ENCODE measurements at regions not wholly inside any gene's neighbourhood (a gene's known extent, or its start where the extent isn't known, plus 50 kb on each side); places are given as distances from the start of the nearest gene placed in this dataset.

- no peaks in the 10 kb centered on the region for H3F3A ChIP-seq (ENCODE audit: insufficient read depth, low read length)
- no peaks in the 10 kb centered on the region for H4K20me1 ChIP-seq (ENCODE audit: insufficient read depth, low read length)
- H3K9me3 ChIP-seq (ENCODE audit: low read length): no peaks in the 10 kb centered on the region
- no peak overlapping the region for H3K27ac ChIP-seq (ENCODE audit: low read depth, low read length, poor library complexity, severe bottlenecking)
- TF ChIP-seq, protein P1, sequence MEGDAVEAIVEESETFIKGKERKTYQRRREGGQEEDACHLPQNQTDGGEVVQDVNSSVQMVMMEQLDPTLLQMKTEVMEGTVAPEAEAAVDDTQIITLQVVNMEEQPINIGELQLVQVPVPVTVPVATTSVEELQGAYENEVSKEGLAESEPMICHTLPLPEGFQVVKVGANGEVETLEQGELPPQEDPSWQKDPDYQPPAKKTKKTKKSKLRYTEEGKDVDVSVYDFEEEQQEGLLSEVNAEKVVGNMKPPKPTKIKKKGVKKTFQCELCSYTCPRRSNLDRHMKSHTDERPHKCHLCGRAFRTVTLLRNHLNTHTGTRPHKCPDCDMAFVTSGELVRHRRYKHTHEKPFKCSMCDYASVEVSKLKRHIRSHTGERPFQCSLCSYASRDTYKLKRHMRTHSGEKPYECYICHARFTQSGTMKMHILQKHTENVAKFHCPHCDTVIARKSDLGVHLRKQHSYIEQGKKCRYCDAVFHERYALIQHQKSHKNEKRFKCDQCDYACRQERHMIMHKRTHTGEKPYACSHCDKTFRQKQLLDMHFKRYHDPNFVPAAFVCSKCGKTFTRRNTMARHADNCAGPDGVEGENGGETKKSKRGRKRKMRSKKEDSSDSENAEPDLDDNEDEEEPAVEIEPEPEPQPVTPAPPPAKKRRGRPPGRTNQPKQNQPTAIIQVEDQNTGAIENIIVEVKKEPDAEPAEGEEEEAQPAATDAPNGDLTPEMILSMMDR (IDR thresholded peaks at IDR 0.05; ENCODE audit: low read length): no peak
- TF ChIP-seq EZH2 (IDR thresholded peaks at IDR 0.05; ENCODE audit: borderline replicate concordance, low read length): no peak
- no peaks in the 10 kb centered on the region for H3K4me1 ChIP-seq (ENCODE audit: insufficient read depth, low read length, severe bottlenecking)
- no peaks in the 10 kb centered on the region for H3K36me3 ChIP-seq (ENCODE audit: insufficient read depth, low read length)
- peaks cover 4% of the 10 kb centered on the region; the same call in 1 of the 2 replicates for H3K27me3 ChIP-seq (ENCODE audit: insufficient read depth, low read length)
- H3K79me2 ChIP-seq (ENCODE audit: insufficient read depth, low read length): no peaks in the 10 kb centered on the region
- no peaks in the 10 kb centered on the region for H3K9me2 ChIP-seq (ENCODE audit: low read depth, low read length)
- no peak overlapping the region for H3K4me2 ChIP-seq (ENCODE audit: low read length)
- no peak overlapping the region for H3K4me3 ChIP-seq (ENCODE audit: low read depth, low read length, poor library complexity, severe bottlenecking)
- H2AFZ ChIP-seq (ENCODE audit: low read length): no peak overlapping the region
- no peak overlapping the region for H3K9ac ChIP-seq (ENCODE audit: low read length)
Observed at GRCh38 chr10:78545756-78546155, 512.1 kb downstream of the RPS24 start.

- Histone ChIP-seq H3K9me3 (ENCODE audit: low read length) (no peaks in the 10 kb centered on the region), H2AFZ (ENCODE audit: low read length) (no peak overlapping the region), H3K4me1 (ENCODE audit: insufficient read depth, low read length, severe bottlenecking) (no peaks in the 10 kb centered on the region), H4K20me1 (ENCODE audit: insufficient read depth, low read length) (no peaks in the 10 kb centered on the region), H3F3A (ENCODE audit: insufficient read depth, low read length) (no peaks in the 10 kb centered on the region), H3K4me3 (ENCODE audit: low read depth, low read length, poor library complexity, severe bottlenecking) (no peak overlapping the region), H3K27ac (ENCODE audit: low read depth, low read length, poor library complexity, severe bottlenecking) (no peak overlapping the region), H3K36me3 (ENCODE audit: insufficient read depth, low read length) (no peaks in the 10 kb centered on the region), H3K9me2 (ENCODE audit: low read depth, low read length) (no peaks in the 10 kb centered on the region), H3K9ac (ENCODE audit: low read length) (no peak overlapping the region), H3K79me2 (ENCODE audit: insufficient read depth, low read length) (no peaks in the 10 kb centered on the region), H3K4me2 (ENCODE audit: low read length) (no peak overlapping the region), H3K27me3 (ENCODE audit: insufficient read depth, low read length) (peaks cover 4% of the 10 kb centered on the region; the same call in 1 of the 2 replicates)
- no peak for TF ChIP-seq EZH2 (IDR thresholded peaks at IDR 0.05; ENCODE audit: borderline replicate concordance, low read length)
- TF ChIP-seq, protein P1 (IDR thresholded peaks at IDR 0.05; ENCODE audit: low read length): no peak
Observed at GRCh38 chr10:78547397-78547796, 513.7 kb downstream of the RPS24 start.

DNA sequence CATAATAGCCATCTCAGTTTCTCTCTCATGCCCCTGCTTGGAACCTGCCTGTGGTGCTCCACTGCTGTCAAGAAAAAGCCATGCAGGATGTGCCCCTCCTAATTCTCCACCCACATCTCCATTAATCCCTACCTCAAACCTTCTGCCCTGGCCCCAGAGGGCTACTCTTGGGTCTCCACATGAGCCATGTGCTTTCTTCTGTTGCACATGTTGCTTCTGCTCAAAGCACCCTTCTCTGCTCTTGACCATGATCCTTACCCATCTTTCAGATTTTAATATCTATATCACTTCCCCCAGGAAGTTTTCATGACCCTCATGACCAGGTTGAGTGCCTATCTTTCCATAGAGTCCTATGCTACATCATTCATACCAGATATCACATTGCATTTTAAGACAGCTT is 514.2 kb downstream of the RPS24 start:
- H3K4me3 ChIP-seq (ENCODE audit: low read depth, low read length, poor library complexity, severe bottlenecking): no peak overlapping the region
- H3K9me2 ChIP-seq (ENCODE audit: low read depth, low read length): no peaks in the 10 kb centered on the region
- no peaks in the 10 kb centered on the region for H3F3A ChIP-seq (ENCODE audit: insufficient read depth, low read length)
- H3K9me3 ChIP-seq (ENCODE audit: low read length): no peaks in the 10 kb centered on the region
- H3K27ac ChIP-seq (ENCODE audit: low read depth, low read length, poor library complexity, severe bottlenecking): no peak overlapping the region
- H3K79me2 ChIP-seq (ENCODE audit: insufficient read depth, low read length): no peaks in the 10 kb centered on the region
- H3K9ac ChIP-seq (ENCODE audit: low read length): no peak overlapping the region
- TF ChIP-seq, protein P1 (IDR thresholded peaks at IDR 0.05; ENCODE audit: low read length): no peak
- no peak for TF ChIP-seq EZH2 (IDR thresholded peaks at IDR 0.05; ENCODE audit: borderline replicate concordance, low read length)
- H3K36me3 ChIP-seq (ENCODE audit: insufficient read depth, low read length): no peaks in the 10 kb centered on the region
- no peak overlapping the region for H2AFZ ChIP-seq (ENCODE audit: low read length)
- H4K20me1 ChIP-seq (ENCODE audit: insufficient read depth, low read length): no peaks in the 10 kb centered on the region
- H3K27me3 ChIP-seq (ENCODE audit: insufficient read depth, low read length): peaks cover 4% of the 10 kb centered on the region; the same call in 1 of the 2 replicates
- H3K4me1 ChIP-seq (ENCODE audit: insufficient read depth, low read length, severe bottlenecking): no peaks in the 10 kb centered on the region
- no peak overlapping the region for H3K4me2 ChIP-seq (ENCODE audit: low read length)
